ENCODE measurements at regions not wholly inside any gene's neighbourhood (a gene's known extent, or its start where the extent isn't known, plus 50 kb on each side); places are given as distances from the start of the nearest gene placed in this dataset.
"Not testable (repeated sequence)": the region's sequence is repeated elsewhere in the genome, so short reads cannot be mapped to it uniquely, and the experiment has no call there.

DNA sequence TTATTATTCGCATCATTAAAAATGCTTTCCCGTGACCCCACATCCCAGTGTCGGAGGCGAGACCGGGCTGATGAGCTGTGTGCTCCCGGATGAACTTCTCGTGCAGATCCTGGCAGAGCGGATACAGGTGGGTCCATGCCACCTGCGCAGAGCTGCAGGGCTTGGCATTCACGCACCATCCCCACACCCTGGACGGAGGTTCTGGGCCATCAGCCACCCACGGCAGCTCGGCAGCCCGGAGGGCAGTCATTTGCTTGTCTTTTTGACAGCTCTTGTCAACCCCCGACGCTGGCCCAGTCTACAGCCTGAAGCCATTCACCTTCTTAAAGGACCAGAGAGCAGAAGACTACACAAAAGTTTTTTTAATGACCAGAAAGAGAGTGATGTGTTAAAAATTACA, 166.7 kb upstream of the NBPF12 start:
- H3K9me3 Mint-ChIP-seq; H3K4me3 Mint-ChIP-seq; ATAC-seq (ENCODE audit: low read depth); DNase-seq; POLR2A ChIA-PET; H3K27ac Mint-ChIP-seq; H3K36me3 Mint-ChIP-seq; H3K27me3 Mint-ChIP-seq; H3K4me1 Mint-ChIP-seq: not testable (repeated sequence)

GRCh38 chr1:146770998-146771397, 167.1 kb upstream of the NBPF12 start:
- DNase-seq; H3K4me3 Mint-ChIP-seq; ATAC-seq (ENCODE audit: low read depth); H3K9me3 Mint-ChIP-seq; H3K27ac Mint-ChIP-seq; H3K27me3 Mint-ChIP-seq; H3K36me3 Mint-ChIP-seq; POLR2A ChIA-PET; H3K4me1 Mint-ChIP-seq: not testable (repeated sequence)

GRCh38 chr1:146763234-146763633, 174.9 kb upstream of the NBPF12 start:
- H3K36me3 Mint-ChIP-seq; H3K4me3 Mint-ChIP-seq; H3K27me3 Mint-ChIP-seq; H3K27ac Mint-ChIP-seq; ATAC-seq (ENCODE audit: low read depth); H3K4me1 Mint-ChIP-seq; DNase-seq; H3K9me3 Mint-ChIP-seq; POLR2A ChIA-PET: not testable (repeated sequence)

GRCh38 chr1:146756858-146757257, 181.3 kb upstream of the NBPF12 start:
- H3K4me1 Mint-ChIP-seq; H3K27me3 Mint-ChIP-seq; POLR2A ChIA-PET; H3K4me3 Mint-ChIP-seq; DNase-seq; ATAC-seq (ENCODE audit: low read depth); H3K9me3 Mint-ChIP-seq; H3K36me3 Mint-ChIP-seq; H3K27ac Mint-ChIP-seq: not testable (repeated sequence)

- H3K27ac Mint-ChIP-seq; H3K36me3 Mint-ChIP-seq; H3K27me3 Mint-ChIP-seq; H3K4me3 Mint-ChIP-seq; ATAC-seq (ENCODE audit: low read depth); H3K9me3 Mint-ChIP-seq; POLR2A ChIA-PET; H3K4me1 Mint-ChIP-seq; DNase-seq: not testable (repeated sequence)
Measured at GRCh38 chr1:146748686-146749085, 189.4 kb upstream of the NBPF12 start.

DNA sequence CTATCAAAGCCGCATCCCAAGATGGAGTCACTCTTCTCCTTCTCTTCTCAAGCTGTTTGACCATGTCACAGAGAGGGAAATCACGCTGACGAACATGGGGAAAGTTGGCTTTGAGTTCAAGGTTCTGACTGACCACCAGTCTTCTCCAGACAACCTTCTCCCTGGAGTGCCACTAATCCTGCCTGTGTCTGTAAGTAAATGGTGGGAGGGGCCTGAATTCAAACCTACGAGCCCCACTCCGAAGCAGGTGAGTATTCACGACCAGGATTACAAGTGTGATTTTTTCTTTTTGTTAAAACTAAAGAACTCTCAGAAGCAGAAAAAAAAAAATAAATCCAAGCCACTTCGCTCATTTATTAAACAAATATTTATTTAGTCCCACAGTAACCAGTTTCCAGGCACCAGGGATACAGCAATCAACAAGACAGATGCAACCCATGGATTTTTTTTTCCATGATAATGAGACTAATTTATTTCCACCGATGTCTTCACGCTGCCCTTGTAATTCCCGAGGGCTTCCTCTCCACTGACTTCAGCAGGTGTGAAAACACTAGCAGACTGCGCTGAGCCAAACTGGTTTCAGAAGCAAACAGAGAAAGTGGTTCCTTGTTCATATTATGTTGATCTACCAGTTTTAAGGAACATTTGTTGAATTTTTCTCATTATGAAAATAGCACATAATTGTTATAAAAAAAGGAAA, 206.0 kb upstream of the NBPF12 start:
- H3K27me3 Mint-ChIP-seq = not testable (repeated sequence)

GRCh38 chr1:146729642-146730344, 208.3 kb upstream of the NBPF12 start:
- H3K4me3 Mint-ChIP-seq; H3K27ac Mint-ChIP-seq; H3K9me3 Mint-ChIP-seq; H3K27me3 Mint-ChIP-seq; DNase-seq; POLR2A ChIA-PET; H3K4me1 Mint-ChIP-seq; ATAC-seq (ENCODE audit: low read depth); H3K36me3 Mint-ChIP-seq: not testable (repeated sequence)

More for the DNA sequence above, 206.0 kb upstream of the NBPF12 start:
- POLR2A ChIA-PET; DNase-seq; H3K9me3 Mint-ChIP-seq; H3K4me1 Mint-ChIP-seq; ATAC-seq (ENCODE audit: low read depth); H3K4me3 Mint-ChIP-seq; H3K36me3 Mint-ChIP-seq; H3K27ac Mint-ChIP-seq: not testable (repeated sequence)

GRCh38 chr1:146715054-146715453, 223.1 kb upstream of the NBPF12 start:
- H3K27me3 Mint-ChIP-seq; H3K4me3 Mint-ChIP-seq; H3K27ac Mint-ChIP-seq; POLR2A ChIA-PET; ATAC-seq (ENCODE audit: low read depth); H3K4me1 Mint-ChIP-seq; H3K9me3 Mint-ChIP-seq; H3K36me3 Mint-ChIP-seq; DNase-seq: not testable (repeated sequence)

- POLR2A ChIA-PET; DNase-seq; H3K4me1 Mint-ChIP-seq; ATAC-seq (ENCODE audit: low read depth); H3K27me3 Mint-ChIP-seq; H3K27ac Mint-ChIP-seq; H3K4me3 Mint-ChIP-seq; H3K9me3 Mint-ChIP-seq; H3K36me3 Mint-ChIP-seq: not testable (repeated sequence)
Measured at GRCh38 chr1:146710838-146711521, 227.1 kb upstream of the NBPF12 start.

DNA sequence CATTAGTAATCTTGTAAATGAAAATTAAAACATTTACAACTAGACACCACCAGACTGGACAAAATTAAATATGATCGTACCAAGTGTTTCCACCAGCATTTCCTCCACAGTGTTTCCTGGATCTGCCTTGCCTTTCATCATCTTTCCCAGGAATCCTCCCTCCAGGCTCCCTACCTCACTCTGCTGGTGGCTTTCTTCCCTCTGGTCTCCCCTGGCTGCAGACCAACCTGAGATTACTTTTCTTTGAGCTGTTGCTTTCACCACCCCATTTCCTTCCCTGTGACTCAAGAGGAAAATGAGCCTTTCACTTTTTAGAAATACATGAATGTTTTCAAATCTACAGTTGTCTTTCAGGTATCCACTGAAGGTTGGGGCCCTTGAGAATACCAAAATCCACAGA, 228.8 kb upstream of the NBPF12 start:
- POLR2A ChIA-PET; H3K36me3 Mint-ChIP-seq; DNase-seq; H3K27ac Mint-ChIP-seq; H3K4me1 Mint-ChIP-seq; ATAC-seq (ENCODE audit: low read depth); H3K9me3 Mint-ChIP-seq; H3K4me3 Mint-ChIP-seq; H3K27me3 Mint-ChIP-seq: not testable (repeated sequence)

DNA sequence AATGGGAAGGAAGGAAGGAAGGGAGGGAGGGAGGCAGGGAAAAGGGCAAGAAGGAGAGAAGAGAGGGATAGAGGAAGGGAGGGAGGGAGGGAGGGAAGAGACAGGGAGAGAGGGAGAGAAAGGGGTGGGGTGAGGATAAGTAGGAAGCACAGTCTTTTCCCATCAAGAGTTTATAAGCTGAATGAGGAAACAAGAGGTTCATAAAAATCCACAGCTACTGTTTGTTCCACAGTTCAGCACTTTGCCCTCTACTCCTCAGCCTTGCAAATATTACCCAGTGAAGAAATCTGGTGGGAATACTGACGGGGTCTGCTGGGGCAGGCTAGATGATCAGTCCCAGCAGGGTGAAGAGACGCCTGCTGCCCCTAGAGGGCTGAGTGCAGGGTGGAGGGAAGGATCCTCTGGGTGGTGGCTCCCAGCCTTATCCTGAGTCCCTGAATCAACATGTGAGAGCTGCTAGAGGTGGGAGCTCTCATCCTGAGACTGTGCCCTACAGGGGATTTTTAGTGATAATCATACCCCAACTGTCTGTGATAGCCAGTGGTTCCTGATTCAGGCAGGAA, 233.9 kb upstream of the NBPF12 start:
- ATAC-seq (ENCODE audit: low read depth); H3K4me3 Mint-ChIP-seq; H3K27ac Mint-ChIP-seq: not testable (repeated sequence)

GRCh38 chr1:146701320-146701719, 236.8 kb upstream of the NBPF12 start:
- POLR2A ChIA-PET; H3K36me3 Mint-ChIP-seq; H3K9me3 Mint-ChIP-seq; ATAC-seq (ENCODE audit: low read depth); H3K27ac Mint-ChIP-seq; H3K27me3 Mint-ChIP-seq; H3K4me3 Mint-ChIP-seq; DNase-seq; H3K4me1 Mint-ChIP-seq: not testable (repeated sequence)

More for the DNA sequence above, 233.9 kb upstream of the NBPF12 start:
- H3K9me3 Mint-ChIP-seq, H3K27me3 Mint-ChIP-seq, DNase-seq, POLR2A ChIA-PET, H3K4me1 Mint-ChIP-seq, H3K36me3 Mint-ChIP-seq: not testable (repeated sequence)

DNA sequence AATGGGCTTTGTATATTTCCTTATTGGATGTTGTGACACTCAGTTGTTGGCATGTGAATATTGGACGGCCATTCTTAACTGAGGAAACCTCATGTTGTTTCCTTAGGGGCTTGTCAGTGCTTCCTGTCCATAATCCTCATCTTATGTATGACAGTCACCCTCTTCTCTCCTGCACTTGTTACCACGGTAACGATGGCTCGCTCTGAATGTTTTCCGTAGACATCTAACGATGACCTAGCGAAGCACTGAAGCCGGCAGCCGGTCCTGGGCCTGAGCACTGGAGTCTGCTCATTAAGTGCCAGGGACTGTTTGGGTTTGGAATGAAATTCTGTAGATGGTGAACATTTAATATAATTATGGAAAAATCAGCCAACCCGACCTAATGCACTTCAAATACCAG, 242.7 kb upstream of the NBPF12 start:
- H3K4me1 Mint-ChIP-seq; H3K9me3 Mint-ChIP-seq; DNase-seq; POLR2A ChIA-PET; H3K36me3 Mint-ChIP-seq; ATAC-seq (ENCODE audit: low read depth); H3K4me3 Mint-ChIP-seq; H3K27me3 Mint-ChIP-seq; H3K27ac Mint-ChIP-seq: not testable (repeated sequence)

- POLR2A ChIA-PET; DNase-seq; H3K4me1 Mint-ChIP-seq; H3K27ac Mint-ChIP-seq; H3K9me3 Mint-ChIP-seq; ATAC-seq (ENCODE audit: low read depth); H3K27me3 Mint-ChIP-seq; H3K4me3 Mint-ChIP-seq; H3K36me3 Mint-ChIP-seq: not testable (repeated sequence)
Measured at GRCh38 chr1:146691798-146692197, 246.3 kb upstream of the NBPF12 start.
